ENCODE measurements at regions not wholly inside any gene's neighbourhood (a gene's known extent, or its start where the extent isn't known, plus 50 kb on each side); places are given as distances from the start of the nearest gene placed in this dataset.

GRCh38 chr3:170751899-170752293 lies 118.1 kb downstream of the RPL22L1 start:
- DNase-seq = peak in 1 of 2 experiments; percentile 56

GRCh38 chr3:170751083-170751898 lies 118.7 kb downstream of the RPL22L1 start:
- DNase-seq = peak in 1 of 2 experiments; percentile 77

GRCh38 chr3:170750478-170750830 lies 119.5 kb downstream of the RPL22L1 start:
- no peak for DNase-seq

GRCh38 chr3:170749765-170750477 lies 120.1 kb downstream of the RPL22L1 start:
- DNase-seq = no peak

GRCh38 chr3:170749185-170749584 lies 120.8 kb downstream of the RPL22L1 start:
- no peak for DNase-seq

GRCh38 chr3:170746175-170746942 lies 123.6 kb downstream of the RPL22L1 start:
- no peak for DNase-seq

GRCh38 chr3:170745211-170745718 lies 124.7 kb downstream of the RPL22L1 start:
- DNase-seq = peak; percentile 35 to 90

GRCh38 chr3:170741756-170742529 lies 128.1 kb downstream of the RPL22L1 start:
- no peak for DNase-seq

GRCh38 chr3:170740726-170741591 lies 129.0 kb downstream of the RPL22L1 start:
- peak in 1 of 2 experiments; percentile 42 for DNase-seq

GRCh38 chr3:170740285-170740684 lies 129.7 kb downstream of the RPL22L1 start:
- no peak for DNase-seq

- no peak for DNase-seq
Measured at GRCh38 chr3:170739410-170739809, 130.6 kb downstream of the RPL22L1 start.

GRCh38 chr3:170738766-170739165 lies 131.2 kb downstream of the RPL22L1 start:
- no peak for DNase-seq

GRCh38 chr3:170737498-170738162 lies 132.4 kb downstream of the RPL22L1 start:
- no peak for DNase-seq

- DNase-seq = no peak
Measured at GRCh38 chr3:170735821-170736220, 134.2 kb downstream of the RPL22L1 start.

GRCh38 chr3:170734735-170735065 lies 135.3 kb downstream of the RPL22L1 start:
- no peak for DNase-seq

GRCh38 chr3:170734043-170734734 lies 135.8 kb downstream of the RPL22L1 start:
- DNase-seq = no peak

GRCh38 chr3:170732660-170733245 lies 137.2 kb downstream of the RPL22L1 start:
- DNase-seq = no peak

- DNase-seq = no peak
Measured at GRCh38 chr3:170731281-170731680, 138.7 kb downstream of the RPL22L1 start.

- no peak for DNase-seq
Measured at GRCh38 chr3:170730071-170730812, 139.8 kb downstream of the RPL22L1 start.
